Urothelium cell line (cell line): ENCODE measurements at regions not wholly inside any gene's neighbourhood (a gene's known extent, or its start where the extent isn't known, plus 50 kb on each side); places are given as distances from the start of the nearest gene placed in this dataset.
"Not testable (repeated sequence)": the region's sequence is repeated elsewhere in the genome, so short reads cannot be mapped to it uniquely, and the experiment has no call there.

Experiments used
- DNase-seq: peaks from one replicate; pipeline ENCODE4 v3.0.0; 2011; ENCODE audit warnings: low spot score, mixed read lengths
- FAIRE-seq: peaks from 2 replicates; lab custom pipeline; 2011; peaks lifted over from hg19 to GRCh38; lab: Jason Lieb, UNC

DNA sequence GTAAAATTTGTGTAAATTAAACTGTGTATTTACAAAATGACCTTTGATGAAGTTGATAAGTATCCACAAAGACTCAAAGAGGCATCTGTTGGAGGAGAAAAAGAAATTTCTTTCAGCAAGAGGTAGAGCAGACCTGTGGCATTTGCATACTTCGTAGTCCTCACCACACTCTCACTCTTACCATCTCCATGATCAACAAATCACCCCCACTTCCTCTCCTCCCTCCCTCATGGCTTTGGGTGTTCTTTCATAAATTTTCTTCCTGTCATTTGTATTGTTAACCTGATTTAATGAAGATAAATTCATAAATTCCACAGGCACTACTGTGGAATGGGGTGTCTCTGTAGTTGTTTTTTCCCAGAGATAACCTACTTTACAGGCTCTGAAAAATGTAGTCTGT is 366.5 kb downstream of the ZNF674 start:
- DNase-seq (no peak), FAIRE-seq (no peak)

DNA sequence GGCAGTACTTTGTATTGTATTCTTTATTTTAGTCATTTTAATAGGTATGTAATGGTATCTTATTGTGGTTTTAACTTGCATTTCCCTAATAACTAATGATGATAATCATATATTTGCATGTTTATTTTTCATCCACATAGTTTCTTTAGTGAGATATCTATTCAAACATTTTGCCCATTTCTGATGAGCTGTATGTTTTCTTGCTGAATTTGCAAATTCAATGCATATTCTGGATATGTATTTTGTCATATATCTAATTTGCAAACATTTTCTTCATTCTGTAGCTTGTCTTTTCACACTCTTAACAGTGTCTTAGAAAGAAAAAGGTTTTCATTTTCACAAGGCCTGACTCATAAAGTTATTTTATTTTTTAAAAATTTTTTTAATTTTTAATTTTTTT is 372.1 kb downstream of the ZNF674 start:
- FAIRE-seq (no peak), DNase-seq (no peak)

DNA sequence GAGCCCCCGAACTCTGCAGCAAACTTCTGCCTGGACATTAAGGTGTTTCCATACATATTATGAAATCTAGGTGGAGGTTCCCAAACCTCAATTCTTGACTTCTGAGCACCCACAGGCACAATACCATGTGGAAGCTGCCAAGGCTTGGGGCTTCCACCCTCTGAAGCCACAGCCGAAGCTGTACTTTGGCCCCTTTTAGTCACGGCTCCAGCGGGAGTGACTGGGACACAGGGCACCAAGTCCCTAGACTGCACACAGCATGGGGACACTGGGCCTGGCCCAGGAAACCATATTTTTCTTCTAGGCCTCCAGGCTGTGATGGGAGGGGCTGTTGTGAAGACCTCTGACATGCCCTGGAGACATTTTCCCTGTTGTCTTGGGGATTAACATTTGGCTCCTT is 373.8 kb downstream of the ZNF674 start:
- DNase-seq, FAIRE-seq: not testable (repeated sequence)

DNA sequence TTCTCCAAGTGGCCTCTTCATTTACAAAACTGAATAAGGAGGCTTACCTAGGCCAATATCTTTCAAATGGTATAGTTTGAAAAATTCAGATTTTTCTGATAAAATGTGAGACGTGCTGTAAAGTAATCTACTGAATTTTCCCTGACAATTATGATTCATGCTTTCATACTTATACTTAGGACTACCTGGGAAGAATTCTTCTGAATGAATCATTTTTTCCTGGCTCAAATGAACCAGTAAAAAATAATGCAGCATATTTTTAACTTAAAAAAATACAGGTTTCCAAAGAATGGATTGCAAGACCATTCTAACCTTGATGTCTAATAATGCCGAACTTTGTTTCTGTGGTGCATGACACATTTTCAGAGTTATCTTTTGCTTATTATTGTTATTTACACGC is 375.4 kb downstream of the ZNF674 start:
- FAIRE-seq = no peak
- DNase-seq = peak; percentile 7

DNA sequence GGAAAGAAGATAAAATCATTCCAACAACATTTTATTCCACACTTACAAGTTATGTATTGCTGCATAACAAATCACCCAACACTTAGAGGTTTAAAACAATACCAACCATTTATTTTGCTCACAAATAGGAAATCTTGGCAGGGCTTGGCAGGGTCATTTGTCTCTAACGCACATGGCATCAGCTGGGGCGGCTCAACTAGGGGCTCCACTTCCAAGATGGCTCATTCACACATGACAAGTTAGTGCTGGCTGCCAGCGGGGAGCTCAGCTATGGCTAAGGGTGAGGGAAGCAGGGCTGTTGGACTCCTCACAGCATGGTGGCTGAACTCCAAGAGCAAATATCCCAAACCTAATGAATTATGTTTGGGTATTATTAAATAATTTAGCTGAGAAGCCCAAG is 377.0 kb downstream of the ZNF674 start:
- FAIRE-seq (no peak), DNase-seq (no peak)

DNA sequence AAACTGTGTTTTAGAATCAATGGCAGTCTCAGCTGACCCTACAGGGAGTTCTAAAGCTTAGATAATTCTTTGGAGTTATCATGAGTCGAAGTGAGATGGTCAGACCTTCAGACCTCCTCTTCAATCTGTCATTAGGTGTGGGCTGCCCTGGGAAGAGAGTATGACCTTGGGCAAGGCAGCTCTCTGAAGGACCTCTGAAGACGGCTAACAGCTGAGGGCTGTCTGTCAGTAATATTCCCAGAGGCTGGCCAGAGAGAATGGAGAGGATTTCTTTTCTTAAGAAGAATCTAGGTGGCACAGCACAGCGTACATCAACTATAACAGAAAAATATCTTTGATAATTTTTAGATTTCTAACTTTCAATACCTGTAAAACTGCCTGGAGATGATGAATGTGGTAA is 379.4 kb downstream of the ZNF674 start:
- FAIRE-seq (no peak), DNase-seq (no peak)

DNA sequence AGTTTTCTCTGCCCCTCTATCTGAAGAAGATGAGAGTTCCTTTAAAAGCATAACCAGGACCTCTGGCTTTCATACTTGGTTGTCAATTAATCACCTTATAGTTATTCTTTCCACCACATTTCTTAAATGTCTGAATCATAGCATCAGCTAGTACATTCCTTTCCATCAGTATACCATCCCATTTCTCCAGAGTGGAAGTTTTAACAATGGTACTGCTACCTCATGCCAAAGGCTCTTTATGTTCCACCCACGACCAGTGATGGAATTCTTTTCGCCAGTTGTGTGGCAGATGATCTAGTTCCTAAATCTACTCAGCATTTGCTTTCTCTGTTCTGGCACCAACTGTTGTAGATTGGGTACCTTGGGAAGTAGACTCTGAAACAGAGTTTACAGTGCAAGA is 379.8 kb downstream of the ZNF674 start:
- FAIRE-seq = no peak
- peak; percentile 37 for DNase-seq

DNA sequence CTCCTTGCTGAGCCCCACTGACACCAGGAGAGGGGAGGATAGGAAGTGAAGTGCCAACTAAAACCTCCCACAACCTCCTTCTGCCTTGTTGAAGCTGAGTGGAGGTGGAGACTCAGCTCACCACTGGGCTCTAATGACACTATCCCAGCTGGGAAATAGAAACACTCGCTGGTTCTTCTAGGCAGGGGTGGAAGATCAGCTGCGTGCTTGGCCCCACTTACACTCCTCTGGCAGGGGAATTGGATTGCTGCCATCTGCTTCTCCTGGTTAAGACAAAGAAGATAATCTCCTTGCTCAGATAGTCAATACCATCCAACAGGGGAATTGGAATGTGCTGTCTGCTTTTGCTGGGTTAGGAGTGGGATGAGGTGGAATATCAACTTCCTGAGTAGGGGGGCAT is 392.5 kb downstream of the ZNF674 start:
- DNase-seq (no peak), FAIRE-seq (no peak)

DNA sequence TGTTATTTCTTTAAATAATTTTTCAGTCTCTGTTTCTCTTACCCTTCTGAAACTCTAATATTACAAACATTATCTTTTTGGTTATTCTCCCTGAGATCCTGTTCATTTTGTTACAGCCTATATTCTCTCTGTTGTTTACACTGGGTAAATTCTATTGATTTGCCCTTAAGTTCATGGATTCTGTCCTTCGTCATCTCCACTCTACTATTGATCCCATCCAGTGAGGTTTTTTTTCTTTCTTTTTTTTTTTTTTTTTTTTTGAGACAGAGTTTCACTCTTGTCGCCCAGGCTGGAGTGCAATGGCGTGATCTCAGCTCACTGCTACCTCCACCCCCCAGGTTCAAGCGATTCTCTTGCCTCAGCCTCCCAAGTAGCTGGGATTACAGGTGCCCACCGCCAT is 393.9 kb downstream of the ZNF674 start:
- FAIRE-seq, DNase-seq: not testable (repeated sequence)

DNA sequence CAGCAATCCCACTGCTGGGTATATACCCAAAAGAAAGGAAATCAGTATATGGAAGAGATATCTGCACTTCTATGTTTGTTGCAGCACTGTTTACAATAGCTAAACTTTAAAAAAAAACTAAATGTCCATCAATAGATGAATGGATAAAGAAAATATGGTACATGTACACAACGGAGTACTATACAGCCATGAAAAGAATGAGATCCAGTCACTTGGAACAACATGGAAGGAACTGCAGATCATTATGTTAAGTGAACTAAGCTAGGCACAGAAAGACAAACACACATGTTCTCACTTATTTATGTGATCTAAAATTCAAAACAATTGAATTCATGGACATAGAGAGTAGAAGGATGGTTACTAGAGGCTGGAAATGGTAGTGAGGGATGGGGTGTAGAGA is 400.7 kb downstream of the ZNF674 start:
- no peak for DNase-seq
- no peak for FAIRE-seq

DNA sequence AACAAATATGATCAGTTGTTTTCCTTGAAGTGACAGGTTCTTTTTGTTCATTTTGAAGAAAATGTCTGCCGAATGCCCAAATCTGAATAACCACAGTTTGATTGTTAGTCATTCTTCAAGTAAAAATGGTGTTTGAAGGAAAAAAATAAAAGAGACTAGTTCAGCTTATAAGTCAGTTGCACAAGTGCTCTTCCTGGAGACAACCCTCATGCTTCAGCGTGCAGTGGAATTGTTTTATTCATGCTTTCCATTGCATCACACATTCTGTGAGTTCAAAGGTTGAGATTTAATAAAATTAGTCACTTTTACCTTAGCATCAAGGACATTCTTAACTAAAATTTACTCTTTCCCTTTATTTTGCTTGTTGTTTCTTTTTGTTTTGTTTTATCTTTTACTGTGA is 404.9 kb downstream of the ZNF674 start:
- DNase-seq = no peak

DNA sequence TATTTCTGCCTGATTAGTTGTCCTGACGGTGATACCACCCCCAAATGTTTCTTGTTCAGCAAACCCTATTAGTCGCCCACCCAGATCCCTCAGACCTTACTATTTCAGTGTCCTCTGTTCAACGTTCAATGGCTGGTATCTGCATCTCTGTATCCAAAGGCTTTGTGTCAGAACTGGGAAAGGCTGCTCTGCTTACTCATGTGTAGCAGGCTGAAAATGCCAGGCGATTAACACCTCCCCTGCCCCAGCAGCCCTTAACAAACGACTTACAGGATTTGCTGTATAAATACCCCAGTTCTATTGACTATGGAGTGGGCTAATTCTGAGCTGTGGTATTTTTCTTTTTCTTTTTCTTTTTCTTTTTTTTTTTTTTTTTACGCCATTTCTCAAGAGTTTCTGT is 415.0 kb downstream of the ZNF674 start:
- no peak for DNase-seq
- no peak for FAIRE-seq

More for the DNA sequence above, 404.9 kb downstream of the ZNF674 start:
- no peak for FAIRE-seq

DNA sequence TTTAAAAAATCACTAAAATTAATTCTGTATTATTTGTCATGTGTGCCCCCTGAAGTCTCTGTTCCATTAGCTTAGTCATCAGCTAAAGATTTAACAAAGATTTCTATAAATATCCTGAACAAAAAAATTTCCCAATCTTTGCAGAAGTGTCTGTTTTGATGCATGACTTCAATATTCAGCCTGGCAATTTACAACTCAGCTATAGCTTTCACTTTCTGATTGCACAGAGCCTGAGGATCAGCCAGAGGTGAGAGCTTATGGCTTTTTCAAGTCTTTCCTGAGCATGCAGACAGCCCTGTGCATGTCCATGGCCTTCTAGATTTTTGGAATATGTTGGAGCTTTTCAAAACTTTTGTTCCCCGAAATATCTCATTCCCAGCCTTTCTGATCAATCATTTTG is 420.1 kb downstream of the ZNF674 start:
- FAIRE-seq (no peak), DNase-seq (no peak)

DNA sequence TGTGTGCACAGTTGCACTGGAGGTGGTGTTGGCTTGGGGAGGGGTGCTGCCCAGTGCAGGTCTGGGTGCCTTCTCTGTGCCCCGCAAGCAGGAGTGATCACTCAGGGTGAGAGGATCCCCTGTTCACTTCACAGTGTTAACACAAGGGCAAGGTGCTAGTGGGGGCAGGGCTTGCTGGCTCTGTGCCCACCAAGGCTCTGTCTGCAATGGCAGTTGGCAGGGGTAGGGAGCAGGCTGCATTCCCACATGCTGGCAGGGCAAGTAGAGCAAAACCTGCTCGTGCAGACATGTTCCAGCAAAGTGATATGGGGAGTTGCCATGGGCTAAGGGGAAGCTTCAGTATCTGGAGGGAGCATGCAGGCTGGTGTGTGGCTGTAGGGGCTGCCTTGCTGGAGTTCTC is 428.0 kb downstream of the ZNF674 start:
- FAIRE-seq (no peak), DNase-seq (no peak)

DNA sequence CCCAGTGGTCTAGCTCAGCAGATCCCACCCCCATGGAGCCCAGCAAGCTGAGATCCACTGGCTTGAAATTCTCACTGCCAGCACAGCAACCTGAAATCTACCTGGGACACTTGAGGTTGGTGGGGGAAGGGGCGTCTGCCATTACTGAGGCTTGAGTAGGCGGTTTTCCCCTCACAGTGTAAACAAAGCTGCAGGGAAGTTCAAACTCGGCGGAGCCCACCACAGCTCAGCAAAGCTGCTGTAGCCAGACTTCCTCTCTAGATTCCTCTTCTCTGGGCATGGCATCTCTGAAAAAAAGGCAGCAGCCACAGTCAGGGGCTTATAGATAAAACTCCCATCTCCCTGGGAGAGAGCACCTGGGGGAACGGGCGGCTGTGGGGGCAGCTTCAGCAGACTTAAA is 457.9 kb downstream of the ZNF674 start:
- not testable (repeated sequence) for DNase-seq, FAIRE-seq

DNA sequence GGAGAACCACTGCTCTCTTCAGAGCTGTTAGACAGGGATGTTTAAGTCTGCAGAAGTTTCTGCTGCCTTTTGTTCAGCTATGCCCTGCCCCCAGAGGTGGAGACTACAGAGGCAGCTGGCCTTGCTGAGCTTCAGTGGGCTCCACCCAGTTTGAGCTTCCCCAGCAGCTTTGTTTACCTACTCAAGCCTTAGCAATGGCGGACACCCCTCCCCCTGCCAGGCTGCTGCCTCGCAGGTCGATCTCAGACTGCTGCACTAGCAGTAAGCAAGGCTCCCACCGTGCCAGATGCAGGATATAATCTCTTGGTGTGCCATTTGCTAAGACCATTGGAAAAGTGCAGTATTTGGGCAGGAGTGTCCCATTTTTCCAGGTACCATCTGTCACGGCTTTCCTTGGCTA is 465.1 kb downstream of the ZNF674 start:
- not testable (repeated sequence) for FAIRE-seq, DNase-seq

DNA sequence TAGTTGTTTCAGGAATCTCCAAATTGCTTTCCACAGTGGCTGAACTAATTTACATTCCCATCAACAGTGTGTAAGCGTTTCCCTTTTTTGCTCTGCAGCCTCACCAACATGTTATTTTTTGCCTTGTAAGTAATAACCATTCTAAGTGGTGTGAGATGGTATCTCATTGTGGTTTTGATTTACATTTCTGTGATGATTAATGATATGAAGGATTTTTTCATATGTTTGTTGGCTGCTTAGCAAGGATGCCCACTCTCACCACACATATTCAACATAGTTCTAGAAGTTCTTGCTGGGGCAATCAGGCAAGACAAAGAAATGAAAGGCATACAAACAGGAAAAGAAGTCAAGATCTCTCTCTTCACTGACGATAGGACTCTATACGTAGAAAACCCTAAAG is 472.4 kb downstream of the ZNF674 start:
- FAIRE-seq (no peak), DNase-seq (no peak)

DNA sequence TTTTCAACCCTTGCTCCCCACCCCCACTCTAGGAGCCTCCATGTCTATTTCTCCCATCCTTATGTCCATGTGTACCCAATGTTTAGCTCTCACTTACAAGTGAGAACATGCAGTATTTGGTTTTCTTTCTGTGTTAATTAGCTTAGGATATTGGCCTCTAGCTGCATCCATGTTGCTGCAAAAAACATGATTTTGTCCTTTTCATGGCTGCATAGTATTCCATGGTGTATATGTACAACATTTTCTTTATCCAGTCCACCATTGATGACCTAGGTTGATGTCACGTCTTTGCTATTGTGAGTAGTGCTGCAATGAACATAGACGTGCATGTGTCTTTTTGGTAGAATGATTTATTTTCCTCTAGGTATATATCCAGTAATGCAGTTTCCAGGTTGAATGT is 472.8 kb downstream of the ZNF674 start:
- FAIRE-seq = no peak
- DNase-seq = no peak

DNA sequence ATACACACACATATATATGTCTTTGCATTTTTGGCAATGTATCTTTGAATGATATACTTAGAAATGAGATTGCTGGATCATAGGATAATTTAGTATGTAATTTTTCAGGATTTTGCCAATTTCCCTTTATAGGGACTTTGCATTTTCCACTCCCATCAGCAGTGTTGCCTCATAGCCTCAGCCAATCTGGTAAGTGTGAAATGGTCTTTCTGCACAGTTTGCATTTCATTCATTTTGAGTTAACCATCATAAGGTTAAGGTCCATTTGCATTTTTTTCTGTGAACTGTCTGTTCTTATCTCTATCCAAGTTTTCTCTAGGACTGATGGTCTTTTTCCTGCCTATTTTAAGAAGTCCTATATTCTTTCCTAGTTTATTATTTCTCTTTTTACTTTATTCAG is 474.8 kb downstream of the ZNF674 start:
- FAIRE-seq = no peak
- DNase-seq = no peak

DNA sequence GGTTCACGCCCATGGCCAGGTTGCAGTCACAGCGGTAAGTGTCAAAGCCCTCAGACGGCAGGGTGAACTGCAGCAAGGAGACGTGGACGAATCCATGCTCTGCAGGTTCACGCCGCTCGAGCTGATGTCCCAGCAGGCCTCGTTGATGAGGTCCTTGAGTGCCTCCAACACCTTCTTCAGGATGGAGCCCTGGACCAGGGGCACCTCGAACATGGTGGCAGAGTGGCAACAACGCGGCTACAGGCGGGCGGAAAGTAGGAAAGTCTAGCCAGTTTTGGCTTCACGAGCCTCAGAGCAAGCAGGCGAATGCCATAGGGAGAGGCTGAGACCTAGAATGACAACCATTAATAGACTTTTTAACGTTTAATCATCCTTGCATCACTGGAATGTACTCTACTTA is 485.9 kb downstream of the ZNF674 start:
- DNase-seq (no peak), FAIRE-seq (no peak)

DNA sequence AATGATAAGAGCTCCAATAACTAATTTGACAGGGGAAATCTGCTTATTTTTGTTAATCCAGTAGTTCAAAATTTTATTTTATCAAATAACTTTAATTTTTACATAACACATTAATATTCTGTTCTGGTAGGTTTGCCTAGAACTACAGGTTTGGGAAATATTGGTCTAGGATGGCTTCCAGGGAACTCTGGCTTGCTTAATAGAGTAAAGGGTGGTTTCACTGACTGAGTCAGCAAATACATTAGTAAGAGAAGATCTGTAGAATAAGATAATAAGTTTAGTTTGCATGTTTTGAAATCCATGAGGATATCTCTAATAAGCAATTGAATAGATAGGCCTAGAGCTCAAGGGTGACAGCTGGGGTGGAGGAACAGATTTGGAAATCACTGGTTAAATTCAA is 500.7 kb downstream of the ZNF674 start:
- no peak for DNase-seq
- FAIRE-seq = no peak

DNA sequence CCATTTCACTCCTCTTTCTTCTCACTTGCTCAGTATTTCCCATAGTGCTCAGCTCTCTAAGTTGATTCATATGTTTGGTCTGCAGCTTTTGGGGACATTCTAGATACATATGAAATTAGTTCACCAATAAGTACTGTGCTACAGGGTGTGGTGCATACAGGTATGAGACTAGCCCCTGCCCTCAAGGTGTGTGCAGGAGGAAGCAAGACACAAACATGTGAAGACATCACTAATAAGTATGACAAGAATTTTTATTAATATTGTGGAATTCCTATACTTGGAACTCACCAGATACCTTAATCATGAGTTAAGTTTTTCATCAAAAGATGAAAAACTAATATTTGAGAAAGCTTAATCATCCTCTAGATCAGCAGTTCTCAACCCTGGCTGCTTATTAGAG is 505.2 kb downstream of the ZNF674 start:
- DNase-seq = no peak
- no peak for FAIRE-seq

DNA sequence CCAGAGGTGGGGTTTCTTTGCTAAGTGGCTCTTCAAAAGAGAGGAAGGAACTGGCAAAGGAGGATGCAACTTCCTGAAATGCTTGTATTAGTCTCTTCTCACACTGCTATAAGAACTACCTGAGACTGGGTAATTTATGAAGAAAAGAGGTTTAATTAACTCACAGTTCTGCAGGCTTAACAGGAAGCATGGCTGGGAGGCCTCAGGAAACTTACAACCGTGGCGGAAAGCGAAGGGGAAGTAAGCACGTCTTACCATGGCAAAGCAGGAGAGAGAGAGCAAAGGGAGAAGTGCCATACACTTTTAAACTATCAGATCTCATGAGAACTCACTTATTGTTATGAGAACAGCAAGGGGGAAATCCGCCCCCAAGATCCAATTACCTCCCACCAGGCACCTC is 505.7 kb downstream of the ZNF674 start:
- no peak for FAIRE-seq
- no peak for DNase-seq

DNA sequence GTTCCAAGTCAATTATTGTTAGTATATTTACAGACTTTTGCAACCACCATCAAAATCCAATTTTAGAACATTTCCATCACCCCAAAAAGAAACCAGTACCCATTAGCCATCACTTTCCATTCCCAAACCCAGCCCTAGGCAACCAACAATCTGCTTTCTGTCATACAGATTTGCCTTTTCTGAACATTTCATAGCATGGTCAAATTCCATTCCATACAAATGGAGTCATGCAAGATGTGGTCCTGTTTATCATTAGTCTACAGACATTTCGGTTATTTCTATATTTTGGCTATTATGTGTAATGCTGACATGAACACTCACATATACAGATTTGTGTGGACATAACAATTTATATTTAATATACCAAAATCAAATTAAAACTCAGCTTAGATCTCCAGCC is 508.7 kb downstream of the ZNF674 start:
- DNase-seq = no peak
- no peak for FAIRE-seq
